C4-2B (cell line): ENCODE measurements at regions not wholly inside any gene's neighbourhood (a gene's known extent, or its start where the extent isn't known, plus 50 kb on each side); places are given as distances from the start of the nearest gene placed in this dataset.
"Not testable (repeated sequence)": the region's sequence is repeated elsewhere in the genome, so short reads cannot be mapped to it uniquely, and the experiment has no call there.

Source experiments
- H3K27ac ChIP-seq: fragments of 450-650 bp; 2 replicates; pipeline ENCODE4 v1.5.1; 2017
- CTCF ChIP-seq: fragments of 450-650 bp; conservative IDR thresholded peaks from 2 replicates; pipeline ENCODE4 v1.5.1; 2017; ENCODE audit warnings: mild to moderate bottlenecking
- ZFX ChIP-seq: fragments of 450-650 bp; IDR thresholded peaks from 2 replicates; pipeline ENCODE4 v1.6.1; 2017

GRCh38 chr15:39252134-39252470, 328.8 kb upstream of the THBS1 start:
- no peak for TF ChIP-seq CTCF
- no peak for TF ChIP-seq ZFX
- no peak overlapping the region for H3K27ac ChIP-seq

GRCh38 chr15:39253552-39253951, 327.3 kb upstream of the THBS1 start:
- no peak overlapping the region for H3K27ac ChIP-seq
- TF ChIP-seq CTCF = no peak

- H3K27ac ChIP-seq = no peak overlapping the region
- TF ChIP-seq ZFX (no peak), CTCF (no peak)
Measured at GRCh38 chr15:39254181-39254580, 326.7 kb upstream of the THBS1 start.

GRCh38 chr15:39255760-39256159, 325.1 kb upstream of the THBS1 start:
- TF ChIP-seq ZFX = no peak
- no peak for TF ChIP-seq CTCF
- no peak overlapping the region for H3K27ac ChIP-seq

GRCh38 chr15:39260391-39260790, 320.5 kb upstream of the THBS1 start:
- no peak for TF ChIP-seq CTCF
- TF ChIP-seq ZFX = no peak
- H3K27ac ChIP-seq = no peak overlapping the region

- no peak overlapping the region for H3K27ac ChIP-seq
- TF ChIP-seq ZFX = no peak
- TF ChIP-seq CTCF = no peak
Measured at GRCh38 chr15:39260791-39261190, 320.1 kb upstream of the THBS1 start.

- H3K27ac ChIP-seq = not testable (repeated sequence)
Measured at GRCh38 chr15:39261397-39262183, 319.3 kb upstream of the THBS1 start.

GRCh38 chr15:39262995-39263772, 317.7 kb upstream of the THBS1 start:
- not testable (repeated sequence) for H3K27ac ChIP-seq
